DMS79 treated with DMSO at 0.1 percent for 48 hours (cell line): ENCODE measurements at regions not wholly inside any gene's neighbourhood (a gene's known extent, or its start where the extent isn't known, plus 50 kb on each side); places are given as distances from the start of the nearest gene placed in this dataset.

ENCODE experiments used
- DNase-seq: peaks from one replicate; lab custom pipeline; 2025; lab: John Stamatoyannopoulos, UW

- DNase-seq: no peak
Observed at GRCh38 chr2:19607400-19607799, 249.0 kb upstream of the OSR1 start.

- DNase-seq: no peak
Observed at GRCh38 chr2:19600982-19601381, 242.6 kb upstream of the OSR1 start.

GRCh38 chr2:19600506-19600905, 242.1 kb upstream of the OSR1 start:
- no peak for DNase-seq

- DNase-seq: no peak
Observed at GRCh38 chr2:19598971-19599370, 240.5 kb upstream of the OSR1 start.

- DNase-seq: no peak
Observed at GRCh38 chr2:19592197-19592596, 233.8 kb upstream of the OSR1 start.

GRCh38 chr2:19589791-19590190, 231.4 kb upstream of the OSR1 start:
- DNase-seq: no peak

- DNase-seq: no peak
Observed at GRCh38 chr2:19580830-19581229, 222.4 kb upstream of the OSR1 start.

GRCh38 chr2:19580264-19580663, 221.8 kb upstream of the OSR1 start:
- no peak for DNase-seq

- DNase-seq: no peak
Observed at GRCh38 chr2:19579461-19579860, 221.0 kb upstream of the OSR1 start.

- no peak for DNase-seq
Observed at GRCh38 chr2:19577723-19578122, 219.3 kb upstream of the OSR1 start.

GRCh38 chr2:19576411-19576810, 218.0 kb upstream of the OSR1 start:
- DNase-seq: no peak

GRCh38 chr2:19575641-19576040, 217.2 kb upstream of the OSR1 start:
- DNase-seq: no peak

- DNase-seq: no peak
Observed at GRCh38 chr2:19574778-19575260, 216.4 kb upstream of the OSR1 start.

GRCh38 chr2:19573784-19574183, 215.4 kb upstream of the OSR1 start:
- no peak for DNase-seq

- DNase-seq: no peak
Observed at GRCh38 chr2:19571773-19572172, 213.3 kb upstream of the OSR1 start.

GRCh38 chr2:19569300-19569791, 210.9 kb upstream of the OSR1 start:
- DNase-seq: no peak

GRCh38 chr2:19568809-19569208, 210.4 kb upstream of the OSR1 start:
- DNase-seq: no peak

- no peak for DNase-seq
Observed at GRCh38 chr2:19560785-19561184, 202.4 kb upstream of the OSR1 start.

GRCh38 chr2:19559596-19560240, 201.3 kb upstream of the OSR1 start:
- no peak for DNase-seq

- no peak for DNase-seq
Observed at GRCh38 chr2:19556648-19557047, 198.2 kb upstream of the OSR1 start.

- no peak for DNase-seq
Observed at GRCh38 chr2:19554520-19554919, 196.1 kb upstream of the OSR1 start.

- DNase-seq: no peak
Observed at GRCh38 chr2:19552270-19552669, 193.8 kb upstream of the OSR1 start.

- no peak for DNase-seq
Observed at GRCh38 chr2:19550750-19551149, 192.3 kb upstream of the OSR1 start.

- DNase-seq: no peak
Observed at GRCh38 chr2:19549821-19550220, 191.4 kb upstream of the OSR1 start.
